Mammary epithelial cell (primary cell): ENCODE measurements at regions not wholly inside any gene's neighbourhood (a gene's known extent, or its start where the extent isn't known, plus 50 kb on each side); places are given as distances from the start of the nearest gene placed in this dataset.

ENCODE experiments used
- EZH2 ChIP-seq: IDR thresholded peaks from 2 replicates; pipeline ENCODE4 v1.6.1; 2012; ENCODE audit warnings: low read length, inconsistent platforms, borderline replicate concordance
- TF ChIP-seq, protein P1 (sequence below), 2 donors: IDR thresholded peaks in 1 of 2; conservative IDR thresholded peaks in 1 of 2; 2 replicates each; pipeline ENCODE4 v1.5.1; 2011 to 2012; ENCODE audit warnings: inconsistent platforms in 2 of 2, low read length in 2 of 2, mild to moderate bottlenecking in 2 of 2, control low read depth in 1 of 2, low read depth in 1 of 2; ENCODE audit not compliant: insufficient read depth in 1 of 2; ENCODE audit errors: extremely low read depth in 1 of 2

DNA sequence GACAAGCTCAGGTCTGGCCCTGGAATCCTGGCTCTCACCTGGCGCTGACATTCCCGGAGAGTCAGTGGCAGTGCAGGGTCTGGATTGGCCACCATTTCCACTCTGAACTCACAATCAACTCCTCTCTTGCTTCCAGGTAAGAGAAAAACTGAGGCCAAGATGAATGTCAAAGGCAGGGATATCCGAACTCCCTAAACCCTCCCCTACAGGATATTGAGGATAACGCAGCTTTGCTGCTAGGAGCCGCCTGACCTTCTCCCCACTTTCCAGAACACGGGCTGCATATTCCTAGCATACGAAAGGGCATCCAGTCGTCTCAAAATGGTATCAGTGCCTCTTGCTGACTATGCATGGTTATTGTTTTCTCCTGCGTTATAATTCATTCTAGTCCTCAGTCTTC is 473.4 kb downstream of the SOX9 start:
- TF ChIP-seq, protein P1, sequence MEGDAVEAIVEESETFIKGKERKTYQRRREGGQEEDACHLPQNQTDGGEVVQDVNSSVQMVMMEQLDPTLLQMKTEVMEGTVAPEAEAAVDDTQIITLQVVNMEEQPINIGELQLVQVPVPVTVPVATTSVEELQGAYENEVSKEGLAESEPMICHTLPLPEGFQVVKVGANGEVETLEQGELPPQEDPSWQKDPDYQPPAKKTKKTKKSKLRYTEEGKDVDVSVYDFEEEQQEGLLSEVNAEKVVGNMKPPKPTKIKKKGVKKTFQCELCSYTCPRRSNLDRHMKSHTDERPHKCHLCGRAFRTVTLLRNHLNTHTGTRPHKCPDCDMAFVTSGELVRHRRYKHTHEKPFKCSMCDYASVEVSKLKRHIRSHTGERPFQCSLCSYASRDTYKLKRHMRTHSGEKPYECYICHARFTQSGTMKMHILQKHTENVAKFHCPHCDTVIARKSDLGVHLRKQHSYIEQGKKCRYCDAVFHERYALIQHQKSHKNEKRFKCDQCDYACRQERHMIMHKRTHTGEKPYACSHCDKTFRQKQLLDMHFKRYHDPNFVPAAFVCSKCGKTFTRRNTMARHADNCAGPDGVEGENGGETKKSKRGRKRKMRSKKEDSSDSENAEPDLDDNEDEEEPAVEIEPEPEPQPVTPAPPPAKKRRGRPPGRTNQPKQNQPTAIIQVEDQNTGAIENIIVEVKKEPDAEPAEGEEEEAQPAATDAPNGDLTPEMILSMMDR (conservative IDR thresholded peaks at IDR 0.05 in 1 of 2, IDR thresholded peaks at IDR 0.05 in 1 of 2; ENCODE audit: extremely low read depth in 1 of 2, insufficient read depth in 1 of 2, low read depth in 1 of 2, low read length in 2 of 2), result no peak
- no peak for TF ChIP-seq EZH2
